ENCODE measurements at regions not wholly inside any gene's neighbourhood (a gene's known extent, or its start where the extent isn't known, plus 50 kb on each side); places are given as distances from the start of the nearest gene placed in this dataset.
"Not testable (repeated sequence)": the region's sequence is repeated elsewhere in the genome, so short reads cannot be mapped to it uniquely, and the experiment has no call there.

DNA sequence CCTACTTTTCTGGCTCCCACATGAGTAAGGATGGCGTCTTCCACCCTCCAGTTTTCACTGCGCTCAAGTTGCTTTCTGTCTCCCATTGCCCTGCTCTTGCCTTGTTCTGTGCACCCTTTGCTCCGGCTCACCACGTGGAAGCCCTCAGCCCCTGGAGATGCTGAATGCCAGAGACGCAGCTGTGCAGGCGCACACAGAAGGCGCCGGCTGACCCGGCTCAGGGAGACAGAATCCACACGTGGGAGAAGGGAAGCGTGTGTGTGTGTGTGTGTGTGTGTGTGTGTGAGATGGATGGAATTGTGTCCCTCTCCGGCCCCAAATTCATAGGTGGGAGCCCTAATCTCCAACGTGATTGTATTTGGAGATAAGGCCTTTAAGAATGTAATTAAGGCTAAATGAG lies 118.2 kb upstream of the ERRFI1 start:
- no peak for DNase-seq (ENCODE audit: low read depth)

DNA sequence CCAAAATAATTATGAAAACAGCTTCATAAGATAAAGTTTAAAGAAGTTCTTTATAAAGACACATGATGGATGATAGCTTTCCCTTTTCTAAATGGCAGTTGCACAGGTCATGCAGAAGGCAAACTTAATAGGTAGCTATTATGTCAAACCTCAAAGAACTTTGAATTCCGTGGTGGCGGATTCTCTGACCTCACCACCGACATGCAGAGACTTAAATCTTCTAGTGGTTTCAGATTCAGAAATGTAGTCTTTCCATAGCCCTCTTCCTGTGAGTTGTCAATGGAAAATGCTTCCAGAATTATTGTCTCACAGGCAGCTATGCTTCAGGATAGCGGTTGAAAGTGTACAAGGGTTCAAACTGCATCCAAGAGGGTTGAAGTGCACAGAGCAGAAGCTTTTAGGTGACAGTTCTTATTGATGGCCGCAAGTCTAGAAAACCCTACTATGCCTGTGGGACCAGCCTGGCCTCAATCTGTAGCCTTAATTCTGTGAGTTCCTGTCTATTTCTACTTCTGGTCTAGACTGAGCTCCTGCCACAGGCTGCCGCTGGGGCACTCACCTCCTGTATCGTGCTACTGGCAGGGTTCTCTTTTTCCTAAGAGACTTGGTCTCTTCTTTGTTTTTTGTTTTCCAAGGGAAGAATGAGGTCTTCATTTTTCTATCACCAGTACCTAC lies 117.0 kb upstream of the ERRFI1 start:
- DNase-seq (ENCODE audit: low read depth) = no peak

DNA sequence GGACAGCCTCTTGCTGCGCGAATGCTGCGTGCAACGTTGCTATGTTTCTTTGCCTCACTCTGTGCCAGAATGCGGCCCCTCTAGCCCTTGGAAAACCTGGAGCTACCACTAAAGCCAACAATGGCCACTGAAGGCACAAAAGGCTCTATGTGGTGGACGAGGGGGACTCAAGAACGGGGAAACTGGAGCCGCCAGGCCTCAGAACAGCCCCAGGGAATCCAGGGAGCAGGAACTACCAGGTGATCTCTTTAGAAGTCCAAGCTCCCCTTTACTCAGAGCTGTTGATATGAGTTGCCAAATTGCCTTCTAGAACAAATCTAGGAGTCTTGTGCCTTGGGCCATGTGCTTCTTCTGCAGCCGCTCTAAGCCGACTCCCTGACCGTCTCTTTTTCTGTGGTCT lies 113.8 kb upstream of the ERRFI1 start:
- DNase-seq (ENCODE audit: low read depth) = no peak

DNA sequence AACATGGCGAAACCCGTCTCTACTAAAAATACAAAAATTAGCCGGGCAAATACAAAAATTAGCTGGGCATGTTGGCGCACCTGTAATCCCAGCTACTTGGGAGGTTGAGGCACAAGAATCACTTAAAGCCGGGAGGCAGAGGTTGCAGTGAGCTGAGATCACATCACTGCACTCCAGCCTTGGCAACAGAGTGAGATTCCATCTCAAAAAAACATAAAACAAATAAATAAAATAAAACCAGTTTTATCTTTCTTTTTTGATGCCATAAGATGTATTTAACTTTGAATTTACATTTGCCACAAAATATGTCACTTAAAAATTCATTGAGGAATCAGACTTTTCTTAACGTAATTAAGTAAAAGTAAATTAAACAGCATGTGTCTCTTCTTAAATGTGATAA lies 113.3 kb upstream of the ERRFI1 start:
- DNase-seq (ENCODE audit: low read depth) = no peak

GRCh38 chr1:8138673-8139072 lies 112.6 kb upstream of the ERRFI1 start:
- no peak for DNase-seq (ENCODE audit: low read depth)

- DNase-seq (ENCODE audit: low read depth) = peak; percentile 98
Observed at GRCh38 chr1:8137481-8138244, 111.6 kb upstream of the ERRFI1 start.

DNA sequence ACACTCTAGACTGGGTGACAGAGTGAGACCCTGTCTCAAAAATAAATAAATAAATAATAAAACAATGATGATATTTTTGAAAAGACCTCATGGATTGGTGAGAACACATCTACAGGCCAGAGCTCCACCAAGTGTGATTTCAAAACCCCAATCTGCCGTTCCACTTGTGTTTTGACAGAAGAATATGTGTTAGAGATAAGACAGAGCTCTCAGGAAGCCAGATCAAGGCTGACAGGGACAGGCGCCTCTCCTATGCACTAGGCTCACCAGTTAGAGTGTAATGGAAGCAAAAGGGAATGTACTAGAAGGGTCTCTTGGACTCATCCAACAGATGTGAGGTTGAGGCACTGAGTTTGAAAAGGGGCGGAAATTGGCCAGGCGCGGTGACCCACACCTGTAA lies 110.7 kb upstream of the ERRFI1 start:
- no peak for DNase-seq (ENCODE audit: low read depth)

DNA sequence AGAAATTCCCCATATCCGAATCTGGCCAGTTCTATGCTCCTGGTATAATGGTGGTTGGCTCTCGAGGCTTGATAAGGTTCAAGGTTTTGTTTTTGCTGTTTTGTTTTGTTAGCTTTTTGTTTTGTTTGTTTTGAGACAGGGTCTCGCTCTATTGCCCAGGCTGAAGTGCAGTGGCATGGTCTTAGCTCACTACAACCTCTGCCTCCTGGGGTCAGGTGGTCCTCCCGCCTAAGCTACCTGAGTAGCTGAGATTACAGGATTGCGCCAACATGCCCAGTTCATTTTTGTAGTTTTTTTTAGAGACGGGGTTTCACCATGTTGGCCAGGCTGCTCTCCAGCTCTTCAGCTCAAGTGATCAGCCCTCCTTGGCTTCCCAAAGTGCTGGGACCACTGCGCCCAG lies 109.1 kb upstream of the ERRFI1 start:
- DNase-seq (ENCODE audit: low read depth) = no peak

- peak; percentile 31 for DNase-seq (ENCODE audit: low read depth)
Observed at GRCh38 chr1:8134546-8135235, 108.6 kb upstream of the ERRFI1 start.

DNA sequence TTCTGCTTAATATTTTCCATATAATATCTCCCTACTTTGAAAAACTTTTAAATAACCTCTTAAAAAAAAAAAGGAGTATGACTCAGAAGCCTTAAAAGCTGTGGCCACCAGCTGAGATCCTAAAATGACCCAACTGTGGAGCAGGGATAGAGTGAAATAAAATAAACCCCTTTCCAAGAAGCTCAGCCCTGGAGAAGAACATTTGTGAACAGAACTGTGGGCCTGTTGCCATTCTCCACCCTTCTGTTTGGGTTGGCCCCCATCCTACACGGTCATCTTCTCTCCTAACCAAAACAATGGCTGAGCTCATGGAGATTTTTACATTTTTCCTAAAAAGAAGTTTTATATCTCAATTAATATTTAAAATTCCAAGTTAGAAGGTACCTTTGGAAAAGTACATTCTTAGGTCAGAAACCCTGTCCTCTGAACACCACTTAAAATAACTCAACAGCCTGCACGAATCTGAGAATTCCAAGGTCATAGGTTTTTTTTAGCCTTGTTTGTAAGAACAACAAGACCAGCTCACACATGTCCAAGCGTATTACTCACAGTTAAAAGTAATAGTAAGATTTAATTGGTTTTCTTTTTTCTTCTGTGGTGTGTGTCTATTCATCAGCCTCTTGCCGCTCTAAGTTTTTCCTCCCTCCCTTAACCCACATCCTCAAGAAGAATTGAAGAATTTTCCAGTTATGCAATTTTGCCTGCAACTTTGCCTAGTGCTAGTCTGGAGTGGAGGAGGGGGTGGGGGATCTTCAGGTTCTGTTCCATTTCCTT lies 107.7 kb upstream of the ERRFI1 start:
- DNase-seq (ENCODE audit: low read depth) = peak; percentile 85

GRCh38 chr1:8133190-8133589 lies 107.1 kb upstream of the ERRFI1 start:
- DNase-seq (ENCODE audit: low read depth) = no peak

DNA sequence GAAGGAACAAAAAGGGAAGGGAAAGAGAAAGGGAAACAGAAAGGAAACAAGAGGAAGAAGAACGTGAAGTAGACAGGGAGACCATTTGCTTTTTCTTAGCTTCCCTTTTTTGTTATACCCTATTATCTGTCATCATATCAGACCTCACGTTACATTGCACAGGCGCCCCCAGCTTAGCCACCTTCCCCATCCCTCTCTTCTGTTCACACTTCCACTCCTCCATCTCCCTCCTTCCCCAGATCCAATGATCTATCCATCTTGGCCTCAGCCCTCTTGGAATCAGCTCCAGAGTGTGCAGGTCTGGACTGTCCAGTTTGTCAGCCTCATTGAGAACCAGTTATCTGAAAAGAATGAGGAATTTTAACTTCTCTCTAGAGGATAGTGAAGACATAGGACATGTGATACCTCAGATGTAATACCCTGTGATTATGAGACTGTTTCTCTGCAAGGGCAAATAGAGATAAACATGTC lies 101.1 kb upstream of the ERRFI1 start:
- no peak for DNase-seq (ENCODE audit: low read depth)

DNA sequence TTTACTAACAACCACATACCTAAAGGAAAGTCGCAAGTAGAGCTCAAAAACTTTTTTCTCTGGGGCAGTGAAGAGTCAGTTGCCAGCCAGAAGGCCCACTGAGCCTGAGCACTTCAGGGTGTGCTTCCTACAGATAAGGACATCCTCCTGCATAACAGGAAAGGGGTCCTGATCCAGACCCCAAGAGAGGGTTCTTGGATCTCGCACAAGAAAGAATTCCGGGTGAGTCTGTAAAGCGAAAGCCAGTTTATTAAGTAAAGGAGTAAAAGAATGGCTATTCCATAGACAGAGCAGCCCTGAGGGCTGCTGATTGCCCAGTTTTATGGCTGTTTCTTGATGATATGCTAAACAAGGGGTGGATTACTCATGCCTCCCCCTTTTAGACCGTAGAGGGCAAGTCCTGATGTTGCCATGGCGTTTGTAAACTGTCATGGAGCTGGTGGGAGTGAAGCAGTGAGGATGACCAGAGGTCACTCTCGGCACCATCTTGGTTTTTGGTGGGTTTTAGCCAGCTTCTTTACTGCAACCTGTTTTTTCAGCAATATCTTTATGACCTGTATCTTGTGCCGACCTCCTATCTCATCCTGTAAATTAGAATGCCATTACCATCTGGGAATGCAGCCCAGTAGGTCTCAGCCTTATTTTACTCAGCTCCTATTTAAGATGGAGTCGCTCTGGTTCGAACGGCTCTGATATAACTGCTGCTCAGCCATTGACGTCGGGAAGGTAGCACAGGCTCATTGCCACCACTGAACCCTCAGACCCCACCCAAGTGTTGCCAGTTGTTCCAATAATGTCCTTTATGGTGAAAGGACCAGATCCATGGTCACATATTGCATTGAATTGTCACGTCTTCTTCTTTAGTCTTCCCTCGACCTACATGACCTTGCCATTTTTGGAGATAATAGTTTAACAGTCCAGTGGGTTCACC lies 96.6 kb upstream of the ERRFI1 start:
- DNase-seq (ENCODE audit: low read depth) = no peak

GRCh38 chr1:8122160-8122476 lies 96.0 kb upstream of the ERRFI1 start:
- no peak for DNase-seq (ENCODE audit: low read depth)

DNA sequence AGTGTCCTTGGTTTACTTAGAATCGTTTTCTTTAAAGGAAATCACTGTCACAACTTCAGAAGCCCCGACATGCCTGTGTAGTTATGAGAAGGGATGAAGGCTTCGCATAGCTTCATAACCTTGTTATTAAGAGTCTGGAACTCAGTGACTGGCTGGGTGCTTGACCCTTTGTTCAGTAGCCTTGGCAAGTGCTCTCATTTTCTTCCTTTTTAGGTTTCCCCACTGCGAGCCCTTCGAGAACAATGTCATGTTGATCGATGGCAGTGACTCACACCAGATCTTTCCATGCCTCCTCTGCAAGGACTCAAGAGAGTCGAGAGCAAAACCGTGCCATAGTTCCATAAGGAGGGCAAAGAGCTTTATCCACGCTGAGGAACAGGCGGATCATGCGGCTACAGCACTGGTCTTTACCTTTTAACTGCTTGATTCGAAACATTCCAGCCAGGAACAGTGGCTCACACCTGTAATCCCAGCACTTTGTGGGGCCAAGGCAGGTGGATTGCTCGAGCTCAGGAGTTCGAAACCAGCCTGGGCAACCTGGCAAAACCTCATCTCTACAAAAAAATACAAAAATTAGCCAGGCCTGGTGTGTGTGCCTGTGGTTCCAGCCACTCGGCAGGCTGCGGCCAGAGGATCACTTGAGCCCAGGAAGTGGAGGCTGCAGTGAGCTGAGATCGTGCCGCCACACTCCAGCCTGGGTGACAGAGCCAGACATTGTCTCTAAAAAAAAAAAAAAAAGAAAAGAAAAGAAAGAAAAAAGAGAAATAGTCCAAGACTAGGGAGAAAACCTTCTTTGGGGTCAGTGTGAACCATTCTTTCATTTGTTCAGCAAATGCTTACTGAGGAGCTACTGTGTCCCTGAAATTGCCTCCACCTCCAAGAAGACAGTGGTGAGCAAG lies 95.4 kb upstream of the ERRFI1 start:
- DNase-seq (ENCODE audit: low read depth) = no peak

DNA sequence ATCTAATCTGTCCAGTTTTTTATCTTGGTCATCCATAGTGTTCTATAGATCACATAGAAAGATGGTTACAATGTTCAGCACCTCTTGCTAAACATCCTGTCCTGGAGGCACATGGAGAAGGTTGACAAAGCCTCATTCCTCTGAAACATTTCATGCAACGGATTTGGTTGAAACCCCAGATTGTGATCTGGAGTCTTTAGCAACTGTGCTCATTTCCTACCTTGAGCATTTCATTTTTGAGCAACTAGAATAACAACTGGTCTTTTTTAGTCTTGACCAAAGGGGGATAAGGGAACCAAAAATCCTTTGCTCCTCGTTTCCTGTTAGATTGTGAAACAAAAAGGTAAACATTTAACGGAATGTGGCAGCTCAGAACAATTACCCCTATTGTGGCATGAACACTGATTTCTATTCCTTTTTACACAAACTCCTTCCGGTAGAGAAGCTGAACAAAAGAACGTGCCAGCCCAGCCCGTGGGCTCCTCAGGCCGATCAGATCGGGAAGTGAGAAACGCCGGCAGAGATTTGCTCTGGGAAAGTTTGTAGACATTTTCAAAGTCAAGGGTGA lies 94.7 kb upstream of the ERRFI1 start:
- DNase-seq (ENCODE audit: low read depth) = no peak

- not testable (repeated sequence) for DNase-seq (ENCODE audit: low read depth)
Observed at GRCh38 chr1:8118736-8119135, 92.6 kb upstream of the ERRFI1 start.

- DNase-seq (ENCODE audit: low read depth) = no peak
Observed at GRCh38 chr1:8118031-8118451, 91.9 kb upstream of the ERRFI1 start.

DNA sequence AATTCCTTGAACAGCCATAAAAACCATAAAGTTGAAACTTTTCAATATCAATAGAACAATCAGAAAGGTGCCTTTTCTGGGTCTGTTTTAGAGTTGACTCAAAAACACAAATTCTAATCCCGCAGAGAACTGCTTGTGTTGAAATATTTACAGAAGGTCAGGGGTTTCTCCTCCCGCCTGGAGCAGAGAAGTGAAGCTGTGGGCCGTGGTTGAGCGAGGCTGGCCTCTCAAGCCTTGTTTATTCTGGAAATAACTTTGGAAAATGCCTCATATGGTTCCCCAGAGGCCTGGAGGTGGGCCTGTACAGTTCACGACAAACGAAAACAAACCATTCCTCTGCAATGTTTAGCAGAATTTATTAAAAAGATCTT lies 90.8 kb upstream of the ERRFI1 start:
- peak; percentile 37 for DNase-seq (ENCODE audit: low read depth)

DNA sequence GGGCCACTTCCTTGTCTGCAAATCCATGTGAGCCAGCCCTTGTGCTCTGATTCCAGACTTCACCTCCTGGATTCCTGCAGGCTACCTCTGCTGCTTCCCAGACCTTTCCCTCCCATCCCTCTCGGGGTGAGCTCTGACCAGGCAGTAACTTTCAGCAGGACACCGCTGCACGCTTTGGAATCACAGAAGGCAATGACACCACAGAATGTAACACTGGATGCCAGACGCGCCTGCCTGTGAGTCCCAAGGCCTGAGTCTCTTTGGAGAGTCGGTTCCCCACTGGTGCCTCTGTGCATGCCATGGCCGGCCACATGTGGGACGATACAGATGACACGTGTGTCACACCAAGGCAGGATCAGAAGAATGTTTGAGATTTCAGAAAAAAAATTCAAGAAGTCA lies 89.7 kb upstream of the ERRFI1 start:
- no peak for DNase-seq (ENCODE audit: low read depth)
